Activated CD8-positive, alpha-beta T cell treated with anti-CD3 and anti-CD28 coated beads, Interleukin-2, amount 10 ng/mL, durations not matched to agents 7 days and 5 days (primary cell): ENCODE measurements at regions not wholly inside any gene's neighbourhood (a gene's known extent, or its start where the extent isn't known, plus 50 kb on each side); places are given as distances from the start of the nearest gene placed in this dataset.

ENCODE experiments used
- ATAC-seq: fragments of 150-1000 bp; cut with Tn5 transposase; one replicate; pipeline ENCODE4 v1.10.0; 2021; ENCODE audit warnings: moderate library complexity
- CTCF ChIA-PET: fragments of 350-600 bp; sonication (Branson Sonifier 250); formaldehyde crosslinking; loops from one replicate; lab custom pipeline; 2021; ENCODE audit warnings: antibody characterized with exemption; lab: Charles Lee
- POLR2A ChIA-PET: fragments of 350-600 bp; sonication (Branson Sonifier 250); formaldehyde crosslinking; loops from one replicate; lab custom pipeline; 2021; ENCODE audit warnings: antibody characterized with exemption; lab: Charles Lee
- DNase-seq: peaks from one replicate; pipeline ENCODE4 v3.0.0-alpha.2; 2020
- H3K27ac Mint-ChIP-seq: one replicate; pipeline ENCODE4 v1.8.0; 2021; ENCODE audit warnings: mild to moderate bottlenecking, mixed read lengths
- H3K27me3 Mint-ChIP-seq: one replicate; pipeline ENCODE4 v1.8.0; 2021; ENCODE audit warnings: low read depth, mixed read lengths
- H3K36me3 Mint-ChIP-seq: one replicate; pipeline ENCODE4 v1.8.0; 2021; ENCODE audit warnings: low read depth, mixed read lengths
- H3K4me1 Mint-ChIP-seq: one replicate; pipeline ENCODE4 v1.8.0; 2021; ENCODE audit warnings: low read depth, mixed read lengths
- H3K4me3 Mint-ChIP-seq: one replicate; pipeline ENCODE4 v1.8.0; 2021; ENCODE audit warnings: mild to moderate bottlenecking, mixed read lengths
- H3K9me3 Mint-ChIP-seq: one replicate; pipeline ENCODE4 v1.8.0; 2022; ENCODE audit warnings: mixed read lengths; ENCODE audit not compliant: insufficient read depth

GRCh38 chr13:34103854-34104253 lies 285.9 kb downstream of the RFC3 start:
- H3K9me3 Mint-ChIP-seq, result peaks cover under 1% of the 10 kb centered on the region
- DNase-seq, result no peak
- ATAC-seq, result no peak
- no peak overlapping the region for H3K4me3 Mint-ChIP-seq
- H3K4me1 Mint-ChIP-seq, result no peaks in the 10 kb centered on the region
- ChIA-PET CTCF (no interaction called here), POLR2A (no interaction called here)
- H3K27ac Mint-ChIP-seq, result no peak overlapping the region
- H3K36me3 Mint-ChIP-seq, result no peaks in the 10 kb centered on the region
- no peaks in the 10 kb centered on the region for H3K27me3 Mint-ChIP-seq

DNA sequence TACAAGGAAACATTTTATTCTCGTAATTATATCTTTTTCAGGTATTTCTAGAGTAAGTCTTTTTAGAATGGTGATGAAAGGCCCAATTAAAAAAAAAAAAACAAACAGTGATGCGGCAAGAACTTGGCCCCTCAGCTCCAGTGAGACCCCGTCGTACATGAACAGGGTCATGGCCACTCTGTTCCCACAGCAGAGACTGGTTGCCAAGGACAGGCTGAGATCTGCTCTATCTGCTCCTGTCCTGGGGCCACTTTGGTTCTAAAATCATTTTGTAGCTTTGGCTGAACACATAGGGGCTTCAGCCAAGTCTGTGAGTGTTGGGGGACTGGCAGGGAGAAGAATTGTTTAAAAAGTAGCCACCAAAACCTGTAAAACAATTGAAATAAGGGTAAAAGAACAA lies 286.9 kb downstream of the RFC3 start:
- Mint-ChIP-seq H3K27me3 (no peaks in the 10 kb centered on the region), H3K36me3 (no peaks in the 10 kb centered on the region), H3K4me1 (no peaks in the 10 kb centered on the region), H3K4me3 (no peak overlapping the region), H3K27ac (no peak overlapping the region), H3K9me3 (peaks cover 4% of the 10 kb centered on the region)
- CTCF ChIA-PET, result no interaction called here
- no peak for DNase-seq
- ATAC-seq, result no peak
- POLR2A ChIA-PET, result no interaction called here

DNA sequence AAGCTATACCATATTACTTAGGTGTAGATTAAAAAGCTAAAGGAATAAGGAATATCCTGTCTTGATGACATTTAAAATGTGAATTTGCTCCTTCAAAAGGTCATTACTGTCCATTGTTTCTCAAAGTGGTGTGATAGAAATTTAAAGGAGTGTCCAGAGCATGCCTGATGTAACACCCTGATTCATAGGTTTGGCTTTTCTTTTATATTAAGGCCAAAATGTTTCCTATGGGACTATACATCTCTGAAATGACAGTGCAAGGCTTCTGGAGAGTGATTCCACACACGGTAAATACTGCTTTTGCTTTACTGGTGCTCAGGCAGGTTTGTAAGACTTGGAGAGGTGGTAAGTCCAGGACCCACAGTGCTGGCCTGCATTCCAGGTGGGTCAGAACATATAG lies 289.9 kb downstream of the RFC3 start:
- ChIA-PET POLR2A (no interaction called here), CTCF (no interaction called here)
- Mint-ChIP-seq H3K27me3 (no peaks in the 10 kb centered on the region), H3K36me3 (no peaks in the 10 kb centered on the region), H3K4me1 (no peaks in the 10 kb centered on the region), H3K9me3 (peaks cover 4% of the 10 kb centered on the region), H3K4me3 (no peak overlapping the region), H3K27ac (no peak overlapping the region)
- DNase-seq (no peak), ATAC-seq (no peak)

DNA sequence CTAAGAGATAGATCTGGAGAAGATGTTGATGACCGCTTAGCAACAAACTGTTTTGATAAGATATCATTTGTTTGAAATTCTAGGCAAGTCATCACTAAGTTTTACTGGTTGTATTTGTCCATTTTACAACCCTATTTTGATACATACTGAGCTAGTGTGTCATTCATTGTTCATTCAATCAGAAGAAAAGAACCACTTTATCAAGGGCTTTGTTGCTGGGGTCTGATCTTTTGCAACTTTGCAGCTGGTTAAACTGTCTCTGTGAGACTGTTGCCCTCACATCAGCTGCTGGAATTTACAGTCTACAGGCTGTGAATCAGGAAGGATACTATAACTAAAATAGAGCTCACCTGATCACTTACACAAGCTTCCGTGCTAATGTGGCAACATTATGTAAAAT lies 290.5 kb downstream of the RFC3 start:
- H3K36me3 Mint-ChIP-seq, result no peaks in the 10 kb centered on the region
- ChIA-PET POLR2A (no interaction called here), CTCF (no interaction called here)
- peaks cover 4% of the 10 kb centered on the region for H3K9me3 Mint-ChIP-seq
- H3K4me3 Mint-ChIP-seq, result no peak overlapping the region
- H3K27ac Mint-ChIP-seq, result no peak overlapping the region
- ATAC-seq (no peak), DNase-seq (no peak)
- H3K4me1 Mint-ChIP-seq, result no peaks in the 10 kb centered on the region
- no peaks in the 10 kb centered on the region for H3K27me3 Mint-ChIP-seq

- ATAC-seq (no peak), DNase-seq (no peak)
- no peak overlapping the region for H3K27ac Mint-ChIP-seq
- no peaks in the 10 kb centered on the region for H3K36me3 Mint-ChIP-seq
- CTCF ChIA-PET, result no interaction called here
- H3K9me3 Mint-ChIP-seq, result no peaks in the 10 kb centered on the region
- POLR2A ChIA-PET, result no interaction called here
- no peaks in the 10 kb centered on the region for H3K4me1 Mint-ChIP-seq
- no peaks in the 10 kb centered on the region for H3K27me3 Mint-ChIP-seq
- H3K4me3 Mint-ChIP-seq, result no peak overlapping the region
Observed at GRCh38 chr13:34114581-34114980, 296.6 kb downstream of the RFC3 start.

DNA sequence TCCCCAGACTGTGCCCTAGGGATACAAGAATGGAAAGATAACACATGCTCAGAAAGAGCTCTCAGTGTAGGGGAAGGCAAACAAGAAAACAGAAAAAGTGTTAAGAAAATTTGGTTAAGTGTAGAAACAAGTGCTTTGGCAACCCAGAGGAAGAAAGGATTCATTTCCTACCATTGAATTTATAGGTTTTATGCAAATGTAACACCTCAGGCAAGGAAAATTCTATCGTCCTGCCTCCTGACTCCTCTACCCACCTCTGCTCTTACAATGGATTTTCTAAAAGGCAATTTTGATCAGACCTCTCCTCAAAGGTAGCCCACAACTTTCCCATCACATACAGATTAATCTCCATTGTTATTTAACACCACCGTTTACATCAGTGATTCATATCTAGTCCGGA lies 298.7 kb downstream of the RFC3 start:
- H3K27ac Mint-ChIP-seq, result no peak overlapping the region
- CTCF ChIA-PET, result no interaction called here
- no peaks in the 10 kb centered on the region for H3K27me3 Mint-ChIP-seq
- POLR2A ChIA-PET, result no interaction called here
- H3K4me1 Mint-ChIP-seq, result no peaks in the 10 kb centered on the region
- H3K36me3 Mint-ChIP-seq, result no peaks in the 10 kb centered on the region
- no peak overlapping the region for H3K4me3 Mint-ChIP-seq
- DNase-seq, result no peak
- no peak for ATAC-seq
- no peaks in the 10 kb centered on the region for H3K9me3 Mint-ChIP-seq

- POLR2A ChIA-PET, result no interaction called here
- no peak for ATAC-seq
- Mint-ChIP-seq H3K4me3 (no peak overlapping the region), H3K36me3 (no peaks in the 10 kb centered on the region), H3K27ac (no peak overlapping the region), H3K9me3 (no peaks in the 10 kb centered on the region), H3K4me1 (no peaks in the 10 kb centered on the region), H3K27me3 (no peaks in the 10 kb centered on the region)
- no peak for DNase-seq
- CTCF ChIA-PET, result no interaction called here
Observed at GRCh38 chr13:34124666-34125306, 306.8 kb downstream of the RFC3 start.

DNA sequence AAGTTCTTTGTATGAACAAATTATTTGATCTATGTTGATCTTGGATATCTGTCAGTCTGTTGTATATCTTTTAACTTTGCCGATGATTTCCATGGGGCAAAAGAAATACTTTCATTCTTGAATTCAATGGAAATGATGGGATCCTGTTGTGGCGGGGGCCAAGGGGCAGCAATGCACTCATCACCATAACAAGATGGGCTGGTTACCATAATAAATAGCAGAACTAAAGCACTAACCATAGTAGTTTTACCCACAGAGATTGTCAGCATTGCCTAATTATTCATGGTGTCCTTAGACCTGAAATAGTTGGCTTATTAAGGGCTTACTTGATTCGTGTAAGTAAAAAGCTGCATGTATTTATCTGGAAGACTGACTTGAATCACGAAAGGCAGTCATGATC lies 309.6 kb downstream of the RFC3 start:
- H3K9me3 Mint-ChIP-seq, result no peaks in the 10 kb centered on the region
- POLR2A ChIA-PET, result no interaction called here
- H3K27me3 Mint-ChIP-seq, result no peaks in the 10 kb centered on the region
- no peaks in the 10 kb centered on the region for H3K4me1 Mint-ChIP-seq
- H3K4me3 Mint-ChIP-seq, result no peak overlapping the region
- H3K27ac Mint-ChIP-seq, result no peak overlapping the region
- no peak for DNase-seq
- CTCF ChIA-PET, result no interaction called here
- no peaks in the 10 kb centered on the region for H3K36me3 Mint-ChIP-seq
- ATAC-seq, result no peak

- no peak overlapping the region for H3K27ac Mint-ChIP-seq
- no peaks in the 10 kb centered on the region for H3K36me3 Mint-ChIP-seq
- no peak overlapping the region for H3K4me3 Mint-ChIP-seq
- DNase-seq, result no peak
- ATAC-seq, result no peak
- POLR2A ChIA-PET, result no interaction called here
- H3K27me3 Mint-ChIP-seq, result no peaks in the 10 kb centered on the region
- H3K9me3 Mint-ChIP-seq, result no peaks in the 10 kb centered on the region
- H3K4me1 Mint-ChIP-seq, result no peaks in the 10 kb centered on the region
- CTCF ChIA-PET, result no interaction called here
Observed at GRCh38 chr13:34128661-34129060, 310.7 kb downstream of the RFC3 start.

GRCh38 chr13:34129436-34129835 lies 311.5 kb downstream of the RFC3 start:
- POLR2A ChIA-PET, result no interaction called here
- ATAC-seq, result no peak

GRCh38 chr13:34137200-34137599 lies 319.3 kb downstream of the RFC3 start:
- ATAC-seq (no peak), DNase-seq (no peak)
- CTCF ChIA-PET, result no interaction called here
- H3K9me3 Mint-ChIP-seq, result no peaks in the 10 kb centered on the region
- H3K4me3 Mint-ChIP-seq, result no peak overlapping the region
- H3K27me3 Mint-ChIP-seq, result no peaks in the 10 kb centered on the region
- no peaks in the 10 kb centered on the region for H3K36me3 Mint-ChIP-seq
- POLR2A ChIA-PET, result no interaction called here
- no peaks in the 10 kb centered on the region for H3K4me1 Mint-ChIP-seq
- H3K27ac Mint-ChIP-seq, result no peak overlapping the region

More at GRCh38 chr13:34129436-34129835, 311.5 kb downstream of the RFC3 start:
- no peaks in the 10 kb centered on the region for H3K36me3 Mint-ChIP-seq
- no peak overlapping the region for H3K27ac Mint-ChIP-seq
- no peaks in the 10 kb centered on the region for H3K27me3 Mint-ChIP-seq
- CTCF ChIA-PET, result no interaction called here
- no peak overlapping the region for H3K4me3 Mint-ChIP-seq
- no peaks in the 10 kb centered on the region for H3K4me1 Mint-ChIP-seq
- H3K9me3 Mint-ChIP-seq, result no peaks in the 10 kb centered on the region
- DNase-seq, result no peak

DNA sequence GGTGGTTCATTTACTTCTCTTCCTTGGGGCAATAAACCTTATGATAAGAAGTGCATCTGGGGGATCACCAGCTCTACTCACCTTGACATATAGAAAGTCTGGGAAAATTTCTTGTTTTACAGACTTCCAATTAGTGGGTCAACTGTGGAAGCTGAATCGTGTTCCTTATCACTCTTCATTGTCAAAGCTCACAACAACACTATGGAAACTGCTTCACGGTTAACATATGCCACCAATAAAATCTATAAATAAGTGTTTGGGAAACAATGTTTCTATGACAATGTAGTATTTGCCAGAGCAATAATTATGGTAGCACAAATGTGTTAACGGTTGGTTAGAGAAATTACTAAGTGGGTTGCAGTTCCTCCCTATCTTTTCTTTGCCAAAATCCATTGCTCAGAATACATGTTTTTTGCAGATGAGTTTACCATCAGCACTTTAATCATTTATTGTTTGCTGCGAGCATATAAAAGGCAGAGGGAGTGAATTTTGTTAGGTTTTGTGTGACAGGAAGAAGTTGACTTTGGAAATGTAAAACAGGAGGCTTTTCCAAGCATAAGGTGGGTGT lies 321.8 kb downstream of the RFC3 start:
- H3K9me3 Mint-ChIP-seq, result no peaks in the 10 kb centered on the region
- H3K4me1 Mint-ChIP-seq, result no peaks in the 10 kb centered on the region
- no peak overlapping the region for H3K4me3 Mint-ChIP-seq
- no peaks in the 10 kb centered on the region for H3K27me3 Mint-ChIP-seq
- ATAC-seq (no peak), DNase-seq (no peak)
- no peaks in the 10 kb centered on the region for H3K36me3 Mint-ChIP-seq
- POLR2A ChIA-PET, result no interaction called here
- no peak overlapping the region for H3K27ac Mint-ChIP-seq
- CTCF ChIA-PET, result no interaction called here

DNA sequence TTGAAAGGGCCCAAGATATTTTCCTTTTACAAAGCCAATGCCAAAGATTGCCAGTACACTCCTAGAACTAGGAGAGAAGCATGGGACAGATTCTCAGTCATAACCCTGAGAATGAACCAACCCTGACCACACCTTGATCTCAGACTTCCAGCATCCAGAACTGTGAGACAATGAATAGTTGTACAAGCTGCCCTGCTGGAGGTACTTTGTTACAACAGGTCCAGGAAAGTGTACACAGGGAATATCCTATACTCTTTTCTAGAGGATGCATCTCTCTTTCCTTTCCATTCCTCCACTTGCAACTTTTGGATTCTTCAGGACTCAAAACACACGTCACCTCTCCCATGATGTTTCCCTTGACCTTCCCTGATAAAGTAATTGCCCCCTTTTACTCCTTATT lies 325.7 kb downstream of the RFC3 start:
- no peaks in the 10 kb centered on the region for H3K9me3 Mint-ChIP-seq
- ATAC-seq, result no peak
- CTCF ChIA-PET, result no interaction called here
- no peaks in the 10 kb centered on the region for H3K36me3 Mint-ChIP-seq
- no peak overlapping the region for H3K4me3 Mint-ChIP-seq
- no peak overlapping the region for H3K27ac Mint-ChIP-seq
- no peaks in the 10 kb centered on the region for H3K4me1 Mint-ChIP-seq
- no peaks in the 10 kb centered on the region for H3K27me3 Mint-ChIP-seq
- POLR2A ChIA-PET, result no interaction called here
- no peak for DNase-seq
